ENCODE measurements at regions not wholly inside any gene's neighbourhood (a gene's known extent, or its start where the extent isn't known, plus 50 kb on each side); places are given as distances from the start of the nearest gene placed in this dataset.

DNA sequence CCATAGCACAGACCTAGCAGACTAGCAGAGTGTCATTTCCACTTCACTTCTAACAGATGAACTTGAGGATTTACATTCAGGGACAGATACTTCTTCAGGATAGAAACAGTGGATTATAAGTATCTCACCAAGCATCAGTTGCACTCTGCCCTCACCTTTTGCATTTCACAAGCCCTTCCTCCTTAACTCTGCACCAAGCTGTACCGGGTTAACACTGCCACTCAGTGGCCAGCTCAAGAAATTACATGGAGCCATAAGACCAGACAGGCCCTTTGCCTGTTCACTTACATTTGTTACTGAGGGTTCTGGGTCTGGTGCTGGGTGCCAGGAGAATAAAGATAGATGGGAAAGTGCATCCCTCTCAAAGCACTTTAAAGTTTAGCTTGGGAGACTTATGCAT, 309.8 kb downstream of the SHANK2 start:
- H3K9ac ChIP-seq (ENCODE audit: insufficient read depth, low read length), result no peak overlapping the region
- no peaks in the 10 kb centered on the region for H4K20me1 ChIP-seq (ENCODE audit: control insufficient read depth, extremely low read depth, insufficient read depth, low read length)
- H3K9me3 ChIP-seq (ENCODE audit: control insufficient read depth, insufficient read depth, low read depth, low read length), result no peaks in the 10 kb centered on the region
- H3K36me3 ChIP-seq (ENCODE audit: control insufficient read depth, insufficient read depth, low read length), result no peaks in the 10 kb centered on the region
- H3K27ac ChIP-seq (ENCODE audit: insufficient read depth, low read length), result no peak overlapping the region
- no peaks in the 10 kb centered on the region for H3K79me2 ChIP-seq (ENCODE audit: control insufficient read depth, insufficient read depth, low read length)
- no peak overlapping the region for H3K4me2 ChIP-seq (ENCODE audit: extremely low read depth, insufficient read depth, low read length)
- no peaks in the 10 kb centered on the region for H3K4me1 ChIP-seq (ENCODE audit: control insufficient read depth, extremely low read depth, insufficient read depth, low read length)
- TF ChIP-seq, protein P1, sequence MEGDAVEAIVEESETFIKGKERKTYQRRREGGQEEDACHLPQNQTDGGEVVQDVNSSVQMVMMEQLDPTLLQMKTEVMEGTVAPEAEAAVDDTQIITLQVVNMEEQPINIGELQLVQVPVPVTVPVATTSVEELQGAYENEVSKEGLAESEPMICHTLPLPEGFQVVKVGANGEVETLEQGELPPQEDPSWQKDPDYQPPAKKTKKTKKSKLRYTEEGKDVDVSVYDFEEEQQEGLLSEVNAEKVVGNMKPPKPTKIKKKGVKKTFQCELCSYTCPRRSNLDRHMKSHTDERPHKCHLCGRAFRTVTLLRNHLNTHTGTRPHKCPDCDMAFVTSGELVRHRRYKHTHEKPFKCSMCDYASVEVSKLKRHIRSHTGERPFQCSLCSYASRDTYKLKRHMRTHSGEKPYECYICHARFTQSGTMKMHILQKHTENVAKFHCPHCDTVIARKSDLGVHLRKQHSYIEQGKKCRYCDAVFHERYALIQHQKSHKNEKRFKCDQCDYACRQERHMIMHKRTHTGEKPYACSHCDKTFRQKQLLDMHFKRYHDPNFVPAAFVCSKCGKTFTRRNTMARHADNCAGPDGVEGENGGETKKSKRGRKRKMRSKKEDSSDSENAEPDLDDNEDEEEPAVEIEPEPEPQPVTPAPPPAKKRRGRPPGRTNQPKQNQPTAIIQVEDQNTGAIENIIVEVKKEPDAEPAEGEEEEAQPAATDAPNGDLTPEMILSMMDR (conservative IDR thresholded peaks at IDR 0.05 in 1 of 2, IDR thresholded peaks at IDR 0.05 in 1 of 2; ENCODE audit: low read depth in 1 of 2, low read length in 2 of 2), result peak in 1 of 2 donors; percentile 27
- no peak for TF ChIP-seq EZH2 (IDR thresholded peaks at IDR 0.05; ENCODE audit: low read length, missing control alignments)
- no peaks in the 10 kb centered on the region for H3K27me3 ChIP-seq (ENCODE audit: control insufficient read depth, insufficient read depth, low read length)
- no peak overlapping the region for H2AFZ ChIP-seq (ENCODE audit: low read length)
- DNase-seq (ENCODE audit: low read depth in 2 of 2), result peak in 1 of 2 donors; percentile 2
- H3K4me3 ChIP-seq (replicated peaks in 1 of 4; ENCODE audit: control extremely low read depth in 1 of 4, insufficient read depth in 1 of 4, low read depth in 3 of 4, low read length in 4 of 4), result no peak overlapping the region

GRCh38 chr11:70944141-70944540, 308.2 kb downstream of the SHANK2 start:
- Histone ChIP-seq H3K27ac (ENCODE audit: insufficient read depth, low read length) (no peak overlapping the region), H3K9ac (ENCODE audit: insufficient read depth, low read length) (no peak overlapping the region), H3K4me2 (ENCODE audit: extremely low read depth, insufficient read depth, low read length) (no peak overlapping the region), H3K79me2 (ENCODE audit: control insufficient read depth, insufficient read depth, low read length) (no peaks in the 10 kb centered on the region), H3K4me3 (replicated peaks in 1 of 4; ENCODE audit: control extremely low read depth in 1 of 4, insufficient read depth in 1 of 4, low read depth in 3 of 4, low read length in 4 of 4) (no peak overlapping the region), H3K36me3 (ENCODE audit: control insufficient read depth, insufficient read depth, low read length) (no peaks in the 10 kb centered on the region), H3K27me3 (ENCODE audit: control insufficient read depth, insufficient read depth, low read length) (no peaks in the 10 kb centered on the region), H3K9me3 (ENCODE audit: control insufficient read depth, insufficient read depth, low read depth, low read length) (no peaks in the 10 kb centered on the region), H2AFZ (ENCODE audit: low read length) (no peak overlapping the region), H4K20me1 (ENCODE audit: control insufficient read depth, extremely low read depth, insufficient read depth, low read length) (no peaks in the 10 kb centered on the region), H3K4me1 (ENCODE audit: control insufficient read depth, extremely low read depth, insufficient read depth, low read length) (no peaks in the 10 kb centered on the region)
- DNase-seq (ENCODE audit: low read depth in 2 of 2), result no peak
- TF ChIP-seq EZH2 (IDR thresholded peaks at IDR 0.05; ENCODE audit: low read length, missing control alignments), result no peak

- no peaks in the 10 kb centered on the region for H3K79me2 ChIP-seq (ENCODE audit: control insufficient read depth, insufficient read depth, low read length)
- H4K20me1 ChIP-seq (ENCODE audit: control insufficient read depth, extremely low read depth, insufficient read depth, low read length), result no peaks in the 10 kb centered on the region
- no peak overlapping the region for H3K9ac ChIP-seq (ENCODE audit: insufficient read depth, low read length)
- no peaks in the 10 kb centered on the region for H3K9me3 ChIP-seq (ENCODE audit: control insufficient read depth, insufficient read depth, low read depth, low read length)
- no peak overlapping the region for H3K27ac ChIP-seq (ENCODE audit: insufficient read depth, low read length)
- H3K27me3 ChIP-seq (ENCODE audit: control insufficient read depth, insufficient read depth, low read length), result no peaks in the 10 kb centered on the region
- no peaks in the 10 kb centered on the region for H3K36me3 ChIP-seq (ENCODE audit: control insufficient read depth, insufficient read depth, low read length)
- H2AFZ ChIP-seq (ENCODE audit: low read length), result no peak overlapping the region
- no peak overlapping the region for H3K4me2 ChIP-seq (ENCODE audit: extremely low read depth, insufficient read depth, low read length)
- H3K4me3 ChIP-seq (replicated peaks in 1 of 4; ENCODE audit: control extremely low read depth in 1 of 4, insufficient read depth in 1 of 4, low read depth in 3 of 4, low read length in 4 of 4), result no peak overlapping the region
- TF ChIP-seq EZH2 (IDR thresholded peaks at IDR 0.05; ENCODE audit: low read length, missing control alignments), result no peak
- TF ChIP-seq, protein P1 (conservative IDR thresholded peaks at IDR 0.05 in 1 of 2, IDR thresholded peaks at IDR 0.05 in 1 of 2; ENCODE audit: low read depth in 1 of 2, low read length in 2 of 2), result no peak
- no peaks in the 10 kb centered on the region for H3K4me1 ChIP-seq (ENCODE audit: control insufficient read depth, extremely low read depth, insufficient read depth, low read length)
- no peak for DNase-seq (ENCODE audit: low read depth in 2 of 2)
Measured at GRCh38 chr11:70944636-70945035, 307.7 kb downstream of the SHANK2 start.
